Gastrocnemius medialis (tissue), 4 donors: ENCODE measurements at regions not wholly inside any gene's neighbourhood (a gene's known extent, or its start where the extent isn't known, plus 50 kb on each side); places are given as distances from the start of the nearest gene placed in this dataset.
"Not testable (repeated sequence)": the region's sequence is repeated elsewhere in the genome, so short reads cannot be mapped to it uniquely, and the experiment has no call there.

Experiments used
- ATAC-seq, 2 donors: fragments of 150-250 bp; one replicate each; pipeline ENCODE4 v1.9.1; 2016
- DNase-seq, 2 donors: peaks; one replicate each; pipeline ENCODE4 v3.0.0-alpha.2; 2019
- H3K27ac ChIP-seq, 4 donors: fragments of 200-600 bp; sonication (generic); 1 replicate in 1 of 4; 2 replicates in 3 of 4; pipeline ENCODE4 v1.5.1; 2016 to 2018; ENCODE audit warnings: mild to moderate bottlenecking in 2 of 4, moderate library complexity in 1 of 4
- H3K27me3 ChIP-seq, 3 donors: fragments of 200-600 bp; sonication (generic) in 2 of 3; 1 replicate in 1 of 3; 2 replicates in 2 of 3; pipeline versions ENCODE4 v1.5.1 to v1.6.0; 2016 to 2019; ENCODE audit warnings: mild to moderate bottlenecking in 1 of 3, moderate library complexity in 1 of 3
- H3K36me3 ChIP-seq, 2 donors: fragments of 200-600 bp; sonication (generic) in 1 of 2; one replicate each; pipeline ENCODE4 v1.5.1; 2017 to 2018
- H3K4me1 ChIP-seq, 2 donors: fragments of 200-600 bp; sonication (generic) in 1 of 2; one replicate each; pipeline ENCODE4 v1.5.1; 2016 to 2017; ENCODE audit warnings: mild to moderate bottlenecking in 2 of 2
- H3K4me3 ChIP-seq, 4 donors: fragments of 200-600 bp; sonication (generic) in 3 of 4; 1 replicate in 1 of 4; 2 replicates in 3 of 4; pipeline ENCODE4 v1.5.1; 2016 to 2019; ENCODE audit warnings: mild to moderate bottlenecking in 2 of 4
- H3K9me3 ChIP-seq, 3 donors: fragments of 200-600 bp; sonication (generic) in 2 of 3; 1 replicate in 1 of 3; 2 replicates in 2 of 3; pipeline ENCODE4 v1.5.1; 2016 to 2019
- POLR2A ChIP-seq, 2 donors: fragments of 450-650 bp; IDR thresholded peaks; one replicate each; pipeline ENCODE4 v1.6.1; 2017; ENCODE audit warnings: antibody characterized with exemption in 2 of 2, mild to moderate bottlenecking in 2 of 2, moderate library complexity in 2 of 2
- in situ Hi-C, 4 donors: fragments of 200-750 bp; cut with MboI; loops; one replicate each; pipeline versions ENCODE4 v1.15.0 to v1.8.0; 2017; ENCODE audit warnings: low sequenced_read_pairs in 4 of 4
- intact Hi-C: fragments of 100-400 bp; cut with DNase I; formaldehyde crosslinking; loops from one replicate; pipeline ENCODE4 v1.15.1; 2023; ENCODE audit warnings: low total_unique reads
- TF ChIP-seq, protein P1 (sequence below), 5 experiments: fragments of 450-650 bp in 3 of 5; fragments of 200-600 bp in 2 of 5; sonication (generic) in 2 of 5; IDR thresholded peaks in 4 of 5; conservative IDR thresholded peaks in 1 of 5; 1 replicate in 4 of 5; 2 replicates in 1 of 5; pipeline ENCODE4 v1.5.1; 2016 to 2019; ENCODE audit warnings: antibody characterized with exemption in 5 of 5, mild to moderate bottlenecking in 3 of 5, moderate library complexity in 3 of 5

DNA sequence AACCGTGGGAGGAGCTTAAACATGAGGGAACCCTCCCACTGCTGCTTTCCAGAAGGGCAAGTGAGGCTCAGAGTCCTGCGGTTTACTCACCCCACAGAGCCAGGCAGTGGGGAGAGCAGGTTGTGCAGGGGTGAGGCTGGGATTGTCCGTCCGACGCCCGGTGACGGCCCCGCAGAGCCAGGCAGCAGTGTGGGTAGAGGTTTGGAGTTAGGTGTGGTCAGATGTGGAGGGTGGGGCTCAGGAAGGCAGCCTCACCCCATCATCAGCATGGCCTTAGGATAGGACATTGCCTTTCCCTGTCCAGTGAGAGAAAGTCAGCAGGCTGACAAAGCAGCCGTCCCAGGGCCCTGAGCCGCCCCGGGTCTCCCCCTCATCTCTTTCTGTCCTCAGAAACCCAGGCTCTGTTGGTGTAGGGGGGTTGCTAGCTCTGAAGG lies 234.6 kb downstream of the DLL1 start:
- in situ Hi-C loops: no loop called here
- Histone ChIP-seq H3K27me3 (peaks cover 0 to 5% (median 0%) of the 10 kb centered on the region in 3 donors), H3K4me1 (peaks cover 0 to 6% of the 10 kb centered on the region in 2 donors), H3K9me3 (no peaks in the 10 kb centered on the region), H3K27ac (no peak overlapping the region), H3K4me3 (no peak overlapping the region), H3K36me3 (no peaks in the 10 kb centered on the region)
- ATAC-seq (no peak), DNase-seq (no peak)
- intact Hi-C loops: no loop called here
- TF ChIP-seq POLR2A (IDR thresholded peaks at IDR 0.05): no peak
- TF ChIP-seq, protein P1, sequence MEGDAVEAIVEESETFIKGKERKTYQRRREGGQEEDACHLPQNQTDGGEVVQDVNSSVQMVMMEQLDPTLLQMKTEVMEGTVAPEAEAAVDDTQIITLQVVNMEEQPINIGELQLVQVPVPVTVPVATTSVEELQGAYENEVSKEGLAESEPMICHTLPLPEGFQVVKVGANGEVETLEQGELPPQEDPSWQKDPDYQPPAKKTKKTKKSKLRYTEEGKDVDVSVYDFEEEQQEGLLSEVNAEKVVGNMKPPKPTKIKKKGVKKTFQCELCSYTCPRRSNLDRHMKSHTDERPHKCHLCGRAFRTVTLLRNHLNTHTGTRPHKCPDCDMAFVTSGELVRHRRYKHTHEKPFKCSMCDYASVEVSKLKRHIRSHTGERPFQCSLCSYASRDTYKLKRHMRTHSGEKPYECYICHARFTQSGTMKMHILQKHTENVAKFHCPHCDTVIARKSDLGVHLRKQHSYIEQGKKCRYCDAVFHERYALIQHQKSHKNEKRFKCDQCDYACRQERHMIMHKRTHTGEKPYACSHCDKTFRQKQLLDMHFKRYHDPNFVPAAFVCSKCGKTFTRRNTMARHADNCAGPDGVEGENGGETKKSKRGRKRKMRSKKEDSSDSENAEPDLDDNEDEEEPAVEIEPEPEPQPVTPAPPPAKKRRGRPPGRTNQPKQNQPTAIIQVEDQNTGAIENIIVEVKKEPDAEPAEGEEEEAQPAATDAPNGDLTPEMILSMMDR (IDR thresholded peaks at IDR 0.05 in 4 of 5, conservative IDR thresholded peaks at IDR 0.05 in 1 of 5): no peak

DNA sequence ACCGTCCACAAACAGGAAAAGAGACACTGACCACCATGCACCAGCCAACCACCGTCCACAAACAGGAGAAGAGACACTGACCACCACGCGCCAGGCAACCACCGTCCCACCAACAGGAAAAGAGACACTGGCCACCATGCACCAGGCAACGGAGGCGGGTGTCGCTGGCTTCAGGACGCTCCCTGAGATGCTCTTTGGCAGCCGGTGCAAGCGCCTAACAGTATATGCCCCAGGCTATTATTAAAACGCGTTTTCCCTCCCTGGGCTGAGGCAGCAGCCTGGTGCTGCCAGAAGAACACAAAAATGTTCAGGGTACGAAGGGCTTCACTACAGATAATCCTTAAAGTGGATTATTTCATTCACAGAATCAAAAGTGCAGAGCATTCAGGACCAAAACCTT lies 235.1 kb downstream of the DLL1 start:
- H3K36me3 ChIP-seq, DNase-seq, intact Hi-C loops, in situ Hi-C loops, ATAC-seq, H3K9me3 ChIP-seq, H3K4me3 ChIP-seq, H3K27me3 ChIP-seq, H3K4me1 ChIP-seq, H3K27ac ChIP-seq: not testable (repeated sequence)

DNA sequence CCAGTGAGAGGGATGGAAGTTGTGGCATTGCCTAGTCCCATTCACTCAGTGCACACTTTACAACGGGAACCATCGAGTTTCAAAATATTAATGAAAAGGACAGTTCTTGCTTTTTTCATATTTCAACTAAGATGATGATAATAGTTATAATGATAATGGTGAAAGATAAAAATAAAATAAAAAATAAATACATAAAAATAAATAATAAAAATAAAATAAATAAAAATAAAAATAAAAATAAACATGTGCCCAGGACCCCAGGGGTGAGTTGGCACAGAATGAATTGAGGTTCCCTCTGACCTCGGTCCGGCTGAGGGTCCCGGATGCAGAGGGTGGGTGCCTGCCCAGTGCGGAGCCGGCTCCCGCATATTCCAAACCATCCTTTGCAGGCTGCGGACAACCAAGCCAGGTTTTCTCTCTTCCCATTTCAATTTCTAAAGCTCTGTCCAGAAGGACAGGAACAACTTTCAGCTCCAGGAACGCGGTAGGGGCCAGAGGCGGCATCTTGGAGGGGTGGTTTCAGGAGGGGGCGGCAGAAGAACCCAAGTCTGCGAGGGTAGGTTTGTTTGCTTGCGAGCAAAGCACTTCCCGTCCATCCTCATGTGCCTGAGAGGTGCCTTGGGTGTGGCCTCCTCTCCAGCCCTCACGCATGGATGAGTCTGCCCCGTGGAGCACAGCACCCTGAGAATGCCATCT lies 236.8 kb downstream of the DLL1 start:
- in situ Hi-C loops: no loop called here
- Histone ChIP-seq H3K9me3 (no peaks in the 10 kb centered on the region), H3K4me1 (peaks cover 13 to 20% of the 10 kb centered on the region in 2 donors), H3K36me3 (no peaks in the 10 kb centered on the region), H3K27ac (no peak overlapping the region), H3K27me3 (peaks cover 0 to 5% (median 0%) of the 10 kb centered on the region in 3 donors), H3K4me3 (no peak overlapping the region)
- no peak for TF ChIP-seq POLR2A (IDR thresholded peaks at IDR 0.05)
- TF ChIP-seq, protein P1 (IDR thresholded peaks at IDR 0.05 in 4 of 5, conservative IDR thresholded peaks at IDR 0.05 in 1 of 5): no peak
- no peak for ATAC-seq
- intact Hi-C loops: no loop called here
- DNase-seq: no peak

DNA sequence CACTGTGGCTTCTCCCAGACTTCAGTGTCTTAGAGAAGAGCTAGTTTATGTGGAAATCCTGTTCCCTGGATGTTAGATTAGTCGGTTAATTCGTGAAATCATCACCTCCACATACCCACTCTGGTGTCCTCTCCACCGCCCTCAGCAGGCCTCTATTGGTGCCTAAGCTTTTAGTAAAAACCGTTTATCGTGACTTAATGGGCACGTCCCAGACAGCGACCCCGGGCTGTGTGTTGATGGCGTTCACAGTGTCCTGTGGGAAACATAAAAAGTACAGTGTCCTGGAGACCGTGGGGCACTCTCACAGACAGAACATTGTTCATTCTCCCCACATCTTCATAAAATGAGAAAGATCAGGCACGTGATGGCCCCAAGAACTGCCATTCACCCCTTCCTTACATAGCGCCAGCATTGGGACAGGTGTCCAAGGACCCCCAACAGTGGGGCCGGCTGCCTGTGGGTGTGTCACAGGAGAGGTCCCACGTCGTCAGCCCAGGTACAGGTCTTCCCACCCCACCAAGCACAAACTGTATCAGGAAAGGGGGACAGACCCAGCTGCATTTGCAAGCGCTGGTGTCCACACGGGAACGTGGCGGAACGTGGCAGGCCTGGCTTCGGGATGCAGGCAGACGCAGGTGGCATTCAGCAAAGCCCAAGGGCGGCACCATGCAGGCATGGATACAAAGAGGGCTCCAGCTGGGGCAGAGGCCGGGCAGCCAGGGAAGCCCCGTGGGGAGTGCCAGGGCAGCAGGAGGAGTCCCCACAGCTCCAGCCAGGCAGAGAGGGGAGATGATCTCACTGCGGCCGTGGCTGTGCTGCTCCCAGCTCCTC lies 237.7 kb downstream of the DLL1 start:
- in situ Hi-C loops: no loop called here
- H3K27ac ChIP-seq: no peak overlapping the region
- no peak for TF ChIP-seq POLR2A (IDR thresholded peaks at IDR 0.05)
- TF ChIP-seq, protein P1 (IDR thresholded peaks at IDR 0.05 in 4 of 5, conservative IDR thresholded peaks at IDR 0.05 in 1 of 5): no peak
- no peak overlapping the region for H3K4me3 ChIP-seq
- intact Hi-C loops: no loop called here
- DNase-seq (peak in 1 of 2 donors; percentile 10), ATAC-seq (no peak)
- H3K4me1 ChIP-seq: peaks cover 15 to 21% of the 10 kb centered on the region in 2 donors
- H3K36me3 ChIP-seq: no peaks in the 10 kb centered on the region
- no peaks in the 10 kb centered on the region for H3K9me3 ChIP-seq
- H3K27me3 ChIP-seq: peaks cover 0 to 5% (median 0%) of the 10 kb centered on the region in 3 donors
